Caco-2 (cell line): ENCODE measurements at regions not wholly inside any gene's neighbourhood (a gene's known extent, or its start where the extent isn't known, plus 50 kb on each side); places are given as distances from the start of the nearest gene placed in this dataset.
"Not testable (repeated sequence)": the region's sequence is repeated elsewhere in the genome, so short reads cannot be mapped to it uniquely, and the experiment has no call there.

Experiments
- BruUV-seq: library from RNA; stranded (reverse); fragments of 400-500 nt; replicated peaks from 2 replicates; lab custom pipeline; 2021; lab: Mats Ljungman, UMichigan
- CTCF ChIA-PET: fragments of 300-600 bp; sonication (Branson Sonifier 250); formaldehyde crosslinking; loops from one replicate; lab custom pipeline; 2022; ENCODE audit warnings: antibody characterized with exemption; lab: Charles Lee
- POLR2A ChIA-PET: fragments of 300-600 bp; sonication (Branson Sonifier 250); formaldehyde crosslinking; loops from one replicate; lab custom pipeline; 2022; ENCODE audit warnings: antibody characterized with exemption; lab: Charles Lee
- DNase-seq, 2 experiments: peaks; one replicate each; pipeline versions ENCODE4 v3.0.0 to v3.0.0-alpha.2; 2020 to 2022
- H3K27me3 ChIP-seq: replicated peaks from 2 replicates; pipeline ENCODE4 v1.6.0; 2011; ENCODE audit warnings: low read length; ENCODE audit not compliant: control insufficient read depth, insufficient read depth
- H3K36me3 ChIP-seq: 2 replicates; pipeline ENCODE4 v1.5.1; 2011; ENCODE audit warnings: low read length; ENCODE audit not compliant: control insufficient read depth, insufficient read depth
- H3K4me1 ChIP-seq: fragments of 250-450 bp; sonication (Bioruptor Pico); 2 replicates; pipeline ENCODE4 v1.5.1; 2020; ENCODE audit warnings: mild to moderate bottlenecking
- H3K4me3 ChIP-seq: 2 replicates; pipeline ENCODE4 v1.5.1; 2011; ENCODE audit warnings: low read depth, mild to moderate bottlenecking, control low read depth, low read length
- H3K9me3 ChIP-seq: fragments of 250-450 bp; sonication (Bioruptor Pico); 2 replicates; pipeline ENCODE4 v1.5.1; 2020; ENCODE audit warnings: mild to moderate bottlenecking, moderate library complexity
- H3K27ac Mint-ChIP-seq: one replicate; pipeline ENCODE4 v1.8.0; 2022; ENCODE audit warnings: mixed read lengths; ENCODE audit not compliant: unreplicated experiment
- H3K27me3 Mint-ChIP-seq: one replicate; pipeline ENCODE4 v1.8.0; 2022; ENCODE audit warnings: mixed read lengths; ENCODE audit not compliant: insufficient read depth, unreplicated experiment
- H3K36me3 Mint-ChIP-seq: one replicate; pipeline ENCODE4 v1.8.0; 2022; ENCODE audit warnings: mild to moderate bottlenecking, mixed read lengths; ENCODE audit not compliant: insufficient read depth, unreplicated experiment
- H3K4me1 Mint-ChIP-seq: one replicate; pipeline ENCODE4 v1.8.0; 2022; ENCODE audit warnings: low read depth, mixed read lengths; ENCODE audit not compliant: unreplicated experiment
- H3K4me3 Mint-ChIP-seq: one replicate; pipeline ENCODE4 v1.8.0; 2022; ENCODE audit warnings: mild to moderate bottlenecking, moderate library complexity, mixed read lengths; ENCODE audit not compliant: unreplicated experiment
- H3K9me3 Mint-ChIP-seq: one replicate; pipeline ENCODE4 v1.8.0; 2022; ENCODE audit warnings: mixed read lengths; ENCODE audit not compliant: unreplicated experiment
- CTCF ChIP-seq, 2 experiments: fragments of 200-600 bp in 1 of 2; IDR thresholded peaks; 1 replicate in 1 of 2; 2 replicates in 1 of 2; pipeline versions ENCODE4 v1.5.1 to v1.8.0; 2011 to 2022; ENCODE audit warnings: antibody characterized with exemption in 1 of 2, control low read depth in 1 of 2, inconsistent platforms in 1 of 2, low read depth in 1 of 2, low read length in 1 of 2, mild to moderate bottlenecking in 1 of 2, moderate library complexity in 1 of 2; ENCODE audit not compliant: insufficient read depth in 1 of 2, severe bottlenecking in 1 of 2, unreplicated experiment in 1 of 2
- intact Hi-C: fragments of 100-400 bp; cut with micrococcal nuclease; formaldehyde crosslinking; loops from one replicate; pipeline ENCODE4 v1.10.0; 2022; ENCODE audit not compliant: unreplicated experiment

- DNase-seq: no peak
- Mint-ChIP-seq H3K9me3 (no peaks in the 10 kb centered on the region), H3K4me1 (peaks cover 6% of the 10 kb centered on the region), H3K27me3 (no peaks in the 10 kb centered on the region), H3K4me3 (no peak overlapping the region), H3K36me3 (no peaks in the 10 kb centered on the region), H3K27ac (no peak overlapping the region)
- no peaks in the 10 kb centered on the region for H3K9me3 ChIP-seq
- intact Hi-C loops: no loop called here
- no peak overlapping the region for H3K4me3 ChIP-seq
- TF ChIP-seq CTCF (IDR thresholded peaks at IDR 0.05; ENCODE audit: insufficient read depth in 1 of 2, low read depth in 1 of 2, low read length in 1 of 2, severe bottlenecking in 1 of 2, unreplicated experiment in 1 of 2): no peak
- CTCF ChIA-PET: no interaction called here
- BruUV-seq: no TSS peak
- H3K4me1 ChIP-seq: 0 out of 2 replicates have a peak, but pooled peaks cover 3% of the 10 kb centered on the region
- POLR2A ChIA-PET: no interaction called here
- H3K36me3 ChIP-seq: no peaks in the 10 kb centered on the region
- H3K27me3 ChIP-seq: no peaks in the 10 kb centered on the region
Measured at GRCh38 chrX:41981481-41982013, 58.2 kb upstream of the CASK start.

DNA sequence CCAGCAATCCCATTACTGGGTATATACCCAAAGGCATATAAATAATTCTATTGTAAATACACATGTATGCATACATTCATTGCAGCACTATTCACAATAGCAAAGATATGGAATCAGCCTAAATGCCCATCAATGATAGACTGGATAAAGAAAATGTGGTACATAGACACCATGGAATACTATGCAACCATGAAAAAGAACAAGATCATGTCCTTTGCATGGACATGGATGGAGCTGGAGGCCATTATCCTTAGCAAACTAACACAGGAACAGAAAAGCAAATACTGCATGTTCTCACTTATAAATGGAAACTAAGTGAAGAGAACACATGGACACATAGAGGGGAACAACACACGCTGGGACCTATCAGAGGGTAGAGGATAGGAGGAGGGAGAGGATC is 51.3 kb upstream of the CASK start:
- H3K36me3 Mint-ChIP-seq, H3K4me3 ChIP-seq, DNase-seq, H3K4me1 ChIP-seq, H3K9me3 Mint-ChIP-seq, H3K27me3 ChIP-seq, intact Hi-C loops, H3K36me3 ChIP-seq, H3K27ac Mint-ChIP-seq, H3K9me3 ChIP-seq, CTCF ChIA-PET, H3K4me1 Mint-ChIP-seq, H3K4me3 Mint-ChIP-seq, H3K27me3 Mint-ChIP-seq, POLR2A ChIA-PET, BruUV-seq: not testable (repeated sequence)

GRCh38 chrX:41973208-41973607 is 49.9 kb upstream of the CASK start:
- TF ChIP-seq CTCF (IDR thresholded peaks at IDR 0.05; ENCODE audit: insufficient read depth in 1 of 2, low read depth in 1 of 2, low read length in 1 of 2, severe bottlenecking in 1 of 2, unreplicated experiment in 1 of 2): no peak
- ChIA-PET POLR2A (interaction anchor here (0.6 kb wide), 1 partner anchor 122 kb away, joined by 3 read pairs; no protein-coding TSS in a partner anchor), CTCF (no interaction called here)
- H3K4me3 ChIP-seq: no peak overlapping the region
- H3K27me3 ChIP-seq: no peaks in the 10 kb centered on the region
- DNase-seq: no peak
- Mint-ChIP-seq H3K27me3 (no peaks in the 10 kb centered on the region), H3K9me3 (no peaks in the 10 kb centered on the region), H3K4me1 (peaks cover 6% of the 10 kb centered on the region), H3K36me3 (no peaks in the 10 kb centered on the region), H3K4me3 (no peak overlapping the region), H3K27ac (no peak overlapping the region)
- H3K4me1 ChIP-seq: no peaks in the 10 kb centered on the region
- H3K36me3 ChIP-seq: no peaks in the 10 kb centered on the region
- no TSS peak for BruUV-seq
- intact Hi-C loops: no loop called here
- H3K9me3 ChIP-seq: no peaks in the 10 kb centered on the region
